ENCODE measurements at regions not wholly inside any gene's neighbourhood (a gene's known extent, or its start where the extent isn't known, plus 50 kb on each side); places are given as distances from the start of the nearest gene placed in this dataset.

GRCh38 chr12:65624554-65625086, 199.7 kb upstream of the HMGA2 start:
- Mint-ChIP-seq H3K4me3 (no peak overlapping the region), H3K36me3 (ENCODE audit: insufficient read depth in 2 of 2) (no peaks in the 10 kb centered on the region), H3K27me3 (ENCODE audit: low read depth) (peaks cover 24% of the 10 kb centered on the region), H3K9me3 (no peaks in the 10 kb centered on the region), H3K4me1 (ENCODE audit: low read depth) (no peaks in the 10 kb centered on the region), H3K27ac (no peak overlapping the region)
- DNase-seq (no peak), ATAC-seq (replicated peaks in 1 of 2) (no peak)

- ATAC-seq (replicated peaks in 1 of 2) (no peak), DNase-seq (no peak)
- Mint-ChIP-seq H3K4me3 (no peak overlapping the region), H3K36me3 (ENCODE audit: insufficient read depth in 2 of 2) (no peaks in the 10 kb centered on the region), H3K9me3 (no peaks in the 10 kb centered on the region), H3K27me3 (ENCODE audit: low read depth) (peaks cover 41% of the 10 kb centered on the region), H3K4me1 (ENCODE audit: low read depth) (no peaks in the 10 kb centered on the region), H3K27ac (no peak overlapping the region)
These were observed 196.2 kb upstream of the HMGA2 start for GRCh38 chr12:65628061-65628460.

GRCh38 chr12:65630555-65630954, 193.7 kb upstream of the HMGA2 start:
- Mint-ChIP-seq H3K27me3 (ENCODE audit: low read depth) (peaks cover 31% of the 10 kb centered on the region), H3K4me3 (no peak overlapping the region), H3K4me1 (ENCODE audit: low read depth) (no peaks in the 10 kb centered on the region), H3K9me3 (no peaks in the 10 kb centered on the region), H3K36me3 (ENCODE audit: insufficient read depth in 2 of 2) (no peaks in the 10 kb centered on the region), H3K27ac (no peak overlapping the region)
- ATAC-seq (replicated peaks in 1 of 2) (no peak), DNase-seq (no peak)

GRCh38 chr12:65631621-65632111, 192.6 kb upstream of the HMGA2 start:
- Mint-ChIP-seq H3K4me3 (no peak overlapping the region), H3K9me3 (peaks cover 0 to 3% of the 10 kb centered on the region in 2 donors), H3K4me1 (ENCODE audit: low read depth) (no peaks in the 10 kb centered on the region), H3K27ac (no peak overlapping the region), H3K36me3 (ENCODE audit: insufficient read depth in 2 of 2) (no peaks in the 10 kb centered on the region), H3K27me3 (ENCODE audit: low read depth) (peaks cover 38% of the 10 kb centered on the region)
- no peak for ATAC-seq (replicated peaks in 1 of 2)
- DNase-seq = no peak

- ATAC-seq (replicated peaks in 1 of 2) (no peak), DNase-seq (no peak)
- Mint-ChIP-seq H3K27me3 (ENCODE audit: low read depth) (peaks cover 38% of the 10 kb centered on the region), H3K4me1 (ENCODE audit: low read depth) (no peaks in the 10 kb centered on the region), H3K36me3 (ENCODE audit: insufficient read depth in 2 of 2) (no peaks in the 10 kb centered on the region), H3K4me3 (no peak overlapping the region), H3K9me3 (peaks cover 0 to 3% of the 10 kb centered on the region in 2 donors), H3K27ac (no peak overlapping the region)
These were observed 192.0 kb upstream of the HMGA2 start for GRCh38 chr12:65632131-65632855.

GRCh38 chr12:65634061-65634460, 190.2 kb upstream of the HMGA2 start:
- Mint-ChIP-seq H3K4me3 (no peak overlapping the region), H3K4me1 (ENCODE audit: low read depth) (no peaks in the 10 kb centered on the region), H3K9me3 (peaks cover 0 to 3% of the 10 kb centered on the region in 2 donors), H3K36me3 (ENCODE audit: insufficient read depth in 2 of 2) (no peaks in the 10 kb centered on the region), H3K27ac (no peak overlapping the region), H3K27me3 (ENCODE audit: low read depth) (peaks cover 30% of the 10 kb centered on the region)
- DNase-seq (no peak), ATAC-seq (replicated peaks in 1 of 2) (no peak)

GRCh38 chr12:65634626-65635331, 189.5 kb upstream of the HMGA2 start:
- H3K36me3 Mint-ChIP-seq (ENCODE audit: insufficient read depth in 2 of 2) = no peaks in the 10 kb centered on the region
- DNase-seq = no peak
- peaks cover 25% of the 10 kb centered on the region for H3K27me3 Mint-ChIP-seq (ENCODE audit: low read depth)
- ATAC-seq (replicated peaks in 1 of 2) = no peak
- H3K4me1 Mint-ChIP-seq (ENCODE audit: low read depth) = no peaks in the 10 kb centered on the region
- no peak overlapping the region for H3K4me3 Mint-ChIP-seq
- H3K27ac Mint-ChIP-seq = no peak overlapping the region
- peaks cover 0 to 3% of the 10 kb centered on the region in 2 donors for H3K9me3 Mint-ChIP-seq

- Mint-ChIP-seq H3K4me3 (no peak overlapping the region), H3K36me3 (ENCODE audit: insufficient read depth in 2 of 2) (no peaks in the 10 kb centered on the region)
- ATAC-seq (replicated peaks in 1 of 2) = no peak
These were observed 187.8 kb upstream of the HMGA2 start for GRCh38 chr12:65636436-65636835.

GRCh38 chr12:65637150-65637549, 187.1 kb upstream of the HMGA2 start:
- H3K27me3 Mint-ChIP-seq (ENCODE audit: low read depth) = peaks cover 37% of the 10 kb centered on the region
- H3K4me1 Mint-ChIP-seq (ENCODE audit: low read depth) = no peaks in the 10 kb centered on the region
- H3K27ac Mint-ChIP-seq = no peak overlapping the region
- peaks cover 4 to 5% of the 10 kb centered on the region in 2 donors for H3K9me3 Mint-ChIP-seq
- DNase-seq = no peak
- no peak for ATAC-seq (replicated peaks in 1 of 2)
- no peak overlapping the region for H3K4me3 Mint-ChIP-seq
- H3K36me3 Mint-ChIP-seq (ENCODE audit: insufficient read depth in 2 of 2) = peaks cover 0 to 1% of the 10 kb centered on the region in 2 donors

More at GRCh38 chr12:65636436-65636835, 187.8 kb upstream of the HMGA2 start:
- no peak overlapping the region for H3K27ac Mint-ChIP-seq
- H3K27me3 Mint-ChIP-seq (ENCODE audit: low read depth) = peaks cover 30% of the 10 kb centered on the region
- no peak for DNase-seq
- H3K4me1 Mint-ChIP-seq (ENCODE audit: low read depth) = no peaks in the 10 kb centered on the region
- peaks cover under 1 to 3% of the 10 kb centered on the region in 2 donors for H3K9me3 Mint-ChIP-seq

GRCh38 chr12:65637774-65638173, 186.5 kb upstream of the HMGA2 start:
- H3K27ac Mint-ChIP-seq = no peak overlapping the region
- H3K4me3 Mint-ChIP-seq = no peak overlapping the region
- ATAC-seq (replicated peaks in 1 of 2) (no peak), DNase-seq (no peak)
- peaks cover 4 to 5% of the 10 kb centered on the region in 2 donors for H3K9me3 Mint-ChIP-seq
- no peaks in the 10 kb centered on the region for H3K4me1 Mint-ChIP-seq (ENCODE audit: low read depth)
- H3K36me3 Mint-ChIP-seq (ENCODE audit: insufficient read depth in 2 of 2) = peaks cover 0 to 1% of the 10 kb centered on the region in 2 donors
- peaks cover 37% of the 10 kb centered on the region for H3K27me3 Mint-ChIP-seq (ENCODE audit: low read depth)

- DNase-seq (no peak), ATAC-seq (replicated peaks in 1 of 2) (no peak)
- no peaks in the 10 kb centered on the region for H3K4me1 Mint-ChIP-seq (ENCODE audit: low read depth)
These were observed 186.0 kb upstream of the HMGA2 start for GRCh38 chr12:65638324-65638723.

GRCh38 chr12:65640489-65640901, 183.8 kb upstream of the HMGA2 start:
- Mint-ChIP-seq H3K27me3 (ENCODE audit: low read depth) (peaks cover 50% of the 10 kb centered on the region), H3K4me1 (ENCODE audit: low read depth) (no peaks in the 10 kb centered on the region), H3K36me3 (ENCODE audit: insufficient read depth in 2 of 2) (peaks cover 0 to 1% of the 10 kb centered on the region in 2 donors), H3K9me3 (peaks cover 4 to 5% of the 10 kb centered on the region in 2 donors), H3K4me3 (no peak overlapping the region), H3K27ac (no peak overlapping the region)
- ATAC-seq (replicated peaks in 1 of 2) (no peak), DNase-seq (no peak)

More at GRCh38 chr12:65638324-65638723, 186.0 kb upstream of the HMGA2 start:
- Mint-ChIP-seq H3K27ac (no peak overlapping the region), H3K9me3 (peaks cover 4 to 5% of the 10 kb centered on the region in 2 donors), H3K27me3 (ENCODE audit: low read depth) (peaks cover 40% of the 10 kb centered on the region), H3K4me3 (no peak overlapping the region), H3K36me3 (ENCODE audit: insufficient read depth in 2 of 2) (peaks cover 0 to 1% of the 10 kb centered on the region in 2 donors)

GRCh38 chr12:65642061-65642661, 182.1 kb upstream of the HMGA2 start:
- Mint-ChIP-seq H3K27me3 (ENCODE audit: low read depth) (peaks cover 45% of the 10 kb centered on the region), H3K9me3 (peaks cover 2 to 4% of the 10 kb centered on the region in 2 donors), H3K4me1 (ENCODE audit: low read depth) (no peaks in the 10 kb centered on the region), H3K4me3 (no peak overlapping the region), H3K27ac (no peak overlapping the region), H3K36me3 (ENCODE audit: insufficient read depth in 2 of 2) (peaks cover 0 to 1% of the 10 kb centered on the region in 2 donors)
- no peak for ATAC-seq (replicated peaks in 1 of 2)
- no peak for DNase-seq
